CD4-positive, alpha-beta T cell (primary cell): ENCODE measurements at regions not wholly inside any gene's neighbourhood (a gene's known extent, or its start where the extent isn't known, plus 50 kb on each side); places are given as distances from the start of the nearest gene placed in this dataset.

Experiments used
- ATAC-seq: fragments of 200-7000 bp; cut with Tn5 transposase; one replicate; pipeline ENCODE4 v1.10.0; 2022; ENCODE audit warnings: mild to moderate bottlenecking; ENCODE audit not compliant: poor library complexity
- CTCF ChIA-PET: fragments of 350-600 bp; sonication (Branson Sonifier 250); formaldehyde crosslinking; loops from one replicate; lab custom pipeline; 2021; ENCODE audit warnings: antibody characterized with exemption, inconsistent platforms; lab: Charles Lee
- POLR2A ChIA-PET: fragments of 350-600 bp; sonication (Branson Sonifier 250); formaldehyde crosslinking; loops from one replicate; lab custom pipeline; 2021; ENCODE audit warnings: antibody characterized with exemption, inconsistent platforms; lab: Charles Lee
- DNase-seq, 14 experiments: peaks; one replicate each; pipeline ENCODE4 v3.0.0-alpha.2; 2013 to 2020; ENCODE audit warnings: mixed read lengths in 2 of 14
- H3K27ac ChIP-seq, 2 donors: one replicate each; pipeline versions ENCODE4 v1.5.1 to v1.7.0; 2013; ENCODE audit warnings: low read length in 2 of 2, low read depth in 1 of 2, mild to moderate bottlenecking in 1 of 2
- H3K27me3 ChIP-seq, 2 experiments: 1 replicate in 1 of 2; 2 replicates in 1 of 2; pipeline versions ENCODE4 v1.6.1 to v1.7.0; 2013; ENCODE audit warnings: low read length in 2 of 2, control low read depth in 1 of 2, mild to moderate bottlenecking in 1 of 2, moderate library complexity in 1 of 2; ENCODE audit not compliant: insufficient read depth in 2 of 2, control insufficient read depth in 1 of 2
- H3K36me3 ChIP-seq: one replicate; pipeline ENCODE4 v1.6.1; 2013; ENCODE audit warnings: low read length, control low read depth; ENCODE audit not compliant: insufficient read depth
- H3K4me1 ChIP-seq: one replicate; pipeline ENCODE4 v1.6.1; 2013; ENCODE audit warnings: low read length, control low read depth; ENCODE audit not compliant: insufficient read depth
- H3K4me3 ChIP-seq: one replicate; pipeline ENCODE4 v1.5.1; 2013; ENCODE audit warnings: mild to moderate bottlenecking, low read length, moderate library complexity
- H3K9me3 ChIP-seq, 2 experiments: 1 replicate in 1 of 2; 2 replicates in 1 of 2; pipeline versions ENCODE4 v1.6.1 to v1.7.0; 2013; ENCODE audit warnings: low read length in 2 of 2, mild to moderate bottlenecking in 2 of 2, control low read depth in 1 of 2, moderate library complexity in 1 of 2; ENCODE audit not compliant: control insufficient read depth in 1 of 2, insufficient read depth in 1 of 2
- H3K27ac Mint-ChIP-seq: one replicate; pipeline ENCODE4 v1.8.0; 2020; ENCODE audit warnings: mixed read lengths
- H3K27me3 Mint-ChIP-seq: one replicate; pipeline ENCODE4 v1.8.0; 2021; ENCODE audit warnings: mixed read lengths
- H3K36me3 Mint-ChIP-seq: one replicate; pipeline ENCODE4 v1.8.0; 2021; ENCODE audit warnings: low read depth, mixed read lengths
- H3K4me1 Mint-ChIP-seq: one replicate; pipeline ENCODE4 v1.8.0; 2021; ENCODE audit warnings: low read depth, mixed read lengths
- H3K4me3 Mint-ChIP-seq: one replicate; pipeline ENCODE4 v1.8.0; 2020; ENCODE audit warnings: mild to moderate bottlenecking, mixed read lengths
- H3K9me3 Mint-ChIP-seq: one replicate; pipeline ENCODE4 v1.8.0; 2020; ENCODE audit warnings: mixed read lengths
- intact Hi-C, 2 experiments: fragments of 100-400 bp; cut with DNase I in 1 of 2; cut with micrococcal nuclease in 1 of 2; formaldehyde crosslinking; loops; one replicate each; pipeline versions ENCODE4 v1.15.1 to v1.9.0; 2023 to 2025; cut with DNase I, micrococcal nuclease
- TF ChIP-seq, protein P1 (sequence below): fragments of 200-600 bp; IDR thresholded peaks from one replicate; pipeline ENCODE4 v1.8.0; 2022; ENCODE audit warnings: antibody characterized with exemption, mild to moderate bottlenecking

GRCh38 chr6:53202052-53202451 is 53.4 kb upstream of the GCM1 start:
- TF ChIP-seq, protein P1, sequence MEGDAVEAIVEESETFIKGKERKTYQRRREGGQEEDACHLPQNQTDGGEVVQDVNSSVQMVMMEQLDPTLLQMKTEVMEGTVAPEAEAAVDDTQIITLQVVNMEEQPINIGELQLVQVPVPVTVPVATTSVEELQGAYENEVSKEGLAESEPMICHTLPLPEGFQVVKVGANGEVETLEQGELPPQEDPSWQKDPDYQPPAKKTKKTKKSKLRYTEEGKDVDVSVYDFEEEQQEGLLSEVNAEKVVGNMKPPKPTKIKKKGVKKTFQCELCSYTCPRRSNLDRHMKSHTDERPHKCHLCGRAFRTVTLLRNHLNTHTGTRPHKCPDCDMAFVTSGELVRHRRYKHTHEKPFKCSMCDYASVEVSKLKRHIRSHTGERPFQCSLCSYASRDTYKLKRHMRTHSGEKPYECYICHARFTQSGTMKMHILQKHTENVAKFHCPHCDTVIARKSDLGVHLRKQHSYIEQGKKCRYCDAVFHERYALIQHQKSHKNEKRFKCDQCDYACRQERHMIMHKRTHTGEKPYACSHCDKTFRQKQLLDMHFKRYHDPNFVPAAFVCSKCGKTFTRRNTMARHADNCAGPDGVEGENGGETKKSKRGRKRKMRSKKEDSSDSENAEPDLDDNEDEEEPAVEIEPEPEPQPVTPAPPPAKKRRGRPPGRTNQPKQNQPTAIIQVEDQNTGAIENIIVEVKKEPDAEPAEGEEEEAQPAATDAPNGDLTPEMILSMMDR, result no peak
- Histone ChIP-seq H3K27ac (no peak overlapping the region), H3K9me3 (no peaks in the 10 kb centered on the region), H3K4me3 (no peak overlapping the region), H3K4me1 (no peaks in the 10 kb centered on the region), H3K36me3 (no peaks in the 10 kb centered on the region), H3K27me3 (no peaks in the 10 kb centered on the region)
- no peaks in the 10 kb centered on the region for H3K27me3 Mint-ChIP-seq
- ChIA-PET POLR2A (interaction anchor here (0.7 kb wide), 1 partner anchor 146 kb away, joined by 4 read pairs; no protein-coding TSS in a partner anchor), CTCF (no interaction called here)
- no peak for DNase-seq
- no peaks in the 10 kb centered on the region for H3K36me3 Mint-ChIP-seq
- H3K4me1 Mint-ChIP-seq, result no peaks in the 10 kb centered on the region
- no peak for ATAC-seq
- H3K4me3 Mint-ChIP-seq, result no peak overlapping the region
- no peak overlapping the region for H3K27ac Mint-ChIP-seq
- intact Hi-C loops, result no loop called here
- H3K9me3 Mint-ChIP-seq, result no peaks in the 10 kb centered on the region

GRCh38 chr6:53201270-53201669 is 52.6 kb upstream of the GCM1 start:
- H3K4me1 ChIP-seq, result no peaks in the 10 kb centered on the region
- TF ChIP-seq, protein P1, result no peak
- no peaks in the 10 kb centered on the region for H3K36me3 ChIP-seq
- no peaks in the 10 kb centered on the region for H3K9me3 Mint-ChIP-seq
- H3K27ac ChIP-seq, result no peak overlapping the region
- DNase-seq (no peak), ATAC-seq (no peak)
- no peaks in the 10 kb centered on the region for H3K27me3 ChIP-seq
- ChIA-PET POLR2A (no interaction called here), CTCF (no interaction called here)
- no peaks in the 10 kb centered on the region for H3K4me1 Mint-ChIP-seq
- intact Hi-C loops, result no loop called here
- no peak overlapping the region for H3K4me3 ChIP-seq
- no peaks in the 10 kb centered on the region for H3K9me3 ChIP-seq
- H3K4me3 Mint-ChIP-seq, result no peak overlapping the region
- H3K27ac Mint-ChIP-seq, result no peak overlapping the region
- H3K27me3 Mint-ChIP-seq, result no peaks in the 10 kb centered on the region
- H3K36me3 Mint-ChIP-seq, result no peaks in the 10 kb centered on the region

- no peak for DNase-seq
- Histone ChIP-seq H3K27me3 (no peaks in the 10 kb centered on the region), H3K27ac (no peak overlapping the region), H3K9me3 (no peaks in the 10 kb centered on the region), H3K36me3 (no peaks in the 10 kb centered on the region), H3K4me3 (no peak overlapping the region), H3K4me1 (no peaks in the 10 kb centered on the region)
- intact Hi-C loops, result no loop called here
- CTCF ChIA-PET, result no interaction called here
- Mint-ChIP-seq H3K27me3 (no peaks in the 10 kb centered on the region), H3K4me3 (no peak overlapping the region), H3K27ac (no peak overlapping the region), H3K36me3 (no peaks in the 10 kb centered on the region), H3K9me3 (no peaks in the 10 kb centered on the region), H3K4me1 (no peaks in the 10 kb centered on the region)
- POLR2A ChIA-PET, result no interaction called here
- no peak for ATAC-seq
- TF ChIP-seq, protein P1, result no peak
These were observed 51.1 kb upstream of the GCM1 start for GRCh38 chr6:53199765-53200164.
